Activated CD8-positive, alpha-beta T cell treated with anti-CD3 and anti-CD28 coated beads, Interleukin-2, amount 10 ng/mL, durations not matched to agents 7 days and 5 days (primary cell): ENCODE measurements at regions not wholly inside any gene's neighbourhood (a gene's known extent, or its start where the extent isn't known, plus 50 kb on each side); places are given as distances from the start of the nearest gene placed in this dataset.

Experiments used
- ATAC-seq: fragments of 150-1000 bp; cut with Tn5 transposase; one replicate; pipeline ENCODE4 v1.10.0; 2021; ENCODE audit warnings: moderate library complexity
- CTCF ChIA-PET: fragments of 350-600 bp; sonication (Branson Sonifier 250); formaldehyde crosslinking; loops from one replicate; lab custom pipeline; 2021; ENCODE audit warnings: antibody characterized with exemption; lab: Charles Lee
- POLR2A ChIA-PET: fragments of 350-600 bp; sonication (Branson Sonifier 250); formaldehyde crosslinking; loops from one replicate; lab custom pipeline; 2021; ENCODE audit warnings: antibody characterized with exemption; lab: Charles Lee
- DNase-seq: peaks from one replicate; pipeline ENCODE4 v3.0.0-alpha.2; 2020
- H3K27ac Mint-ChIP-seq: one replicate; pipeline ENCODE4 v1.8.0; 2021; ENCODE audit warnings: mild to moderate bottlenecking, mixed read lengths
- H3K27me3 Mint-ChIP-seq: one replicate; pipeline ENCODE4 v1.8.0; 2021; ENCODE audit warnings: low read depth, mixed read lengths
- H3K36me3 Mint-ChIP-seq: one replicate; pipeline ENCODE4 v1.8.0; 2021; ENCODE audit warnings: low read depth, mixed read lengths
- H3K4me1 Mint-ChIP-seq: one replicate; pipeline ENCODE4 v1.8.0; 2021; ENCODE audit warnings: low read depth, mixed read lengths
- H3K4me3 Mint-ChIP-seq: one replicate; pipeline ENCODE4 v1.8.0; 2021; ENCODE audit warnings: mild to moderate bottlenecking, mixed read lengths
- H3K9me3 Mint-ChIP-seq: one replicate; pipeline ENCODE4 v1.8.0; 2022; ENCODE audit warnings: mixed read lengths; ENCODE audit not compliant: insufficient read depth

GRCh38 chr16:86292171-86292775 is 218.1 kb upstream of the FOXF1 start:
- POLR2A ChIA-PET, result no interaction called here
- H3K27me3 Mint-ChIP-seq, result peaks cover 55% of the 10 kb centered on the region
- ATAC-seq, result no peak
- no peak overlapping the region for H3K27ac Mint-ChIP-seq
- CTCF ChIA-PET, result no interaction called here
- H3K9me3 Mint-ChIP-seq, result no peaks in the 10 kb centered on the region
- H3K36me3 Mint-ChIP-seq, result no peaks in the 10 kb centered on the region
- no peaks in the 10 kb centered on the region for H3K4me1 Mint-ChIP-seq
- no peak overlapping the region for H3K4me3 Mint-ChIP-seq
- no peak for DNase-seq

GRCh38 chr16:86292942-86293341 is 217.4 kb upstream of the FOXF1 start:
- Mint-ChIP-seq H3K27ac (no peak overlapping the region), H3K9me3 (no peaks in the 10 kb centered on the region), H3K36me3 (no peaks in the 10 kb centered on the region), H3K4me1 (no peaks in the 10 kb centered on the region), H3K4me3 (no peak overlapping the region), H3K27me3 (peaks cover 54% of the 10 kb centered on the region)
- CTCF ChIA-PET, result no interaction called here
- no peak for ATAC-seq
- POLR2A ChIA-PET, result no interaction called here
- DNase-seq, result no peak

GRCh38 chr16:86293906-86294305 is 216.4 kb upstream of the FOXF1 start:
- Mint-ChIP-seq H3K27ac (no peak overlapping the region), H3K9me3 (no peaks in the 10 kb centered on the region)

GRCh38 chr16:86294535-86295196 is 215.7 kb upstream of the FOXF1 start:
- H3K27me3 Mint-ChIP-seq, result peaks cover 51% of the 10 kb centered on the region
- H3K4me1 Mint-ChIP-seq, result no peaks in the 10 kb centered on the region
- no peaks in the 10 kb centered on the region for H3K9me3 Mint-ChIP-seq
- no peak overlapping the region for H3K4me3 Mint-ChIP-seq
- ChIA-PET CTCF (no interaction called here), POLR2A (no interaction called here)
- no peaks in the 10 kb centered on the region for H3K36me3 Mint-ChIP-seq
- DNase-seq (no peak), ATAC-seq (no peak)
- H3K27ac Mint-ChIP-seq, result no peak overlapping the region

More at GRCh38 chr16:86293906-86294305, 216.4 kb upstream of the FOXF1 start:
- Mint-ChIP-seq H3K27me3 (peaks cover 53% of the 10 kb centered on the region), H3K36me3 (no peaks in the 10 kb centered on the region), H3K4me1 (no peaks in the 10 kb centered on the region), H3K4me3 (no peak overlapping the region)
- POLR2A ChIA-PET, result no interaction called here
- CTCF ChIA-PET, result no interaction called here
- DNase-seq (no peak), ATAC-seq (no peak)

- H3K4me1 Mint-ChIP-seq, result no peaks in the 10 kb centered on the region
- DNase-seq (no peak), ATAC-seq (no peak)
- POLR2A ChIA-PET, result no interaction called here
- peaks cover 54% of the 10 kb centered on the region for H3K27me3 Mint-ChIP-seq
- CTCF ChIA-PET, result no interaction called here
- no peaks in the 10 kb centered on the region for H3K36me3 Mint-ChIP-seq
- H3K27ac Mint-ChIP-seq, result no peak overlapping the region
- H3K4me3 Mint-ChIP-seq, result no peak overlapping the region
- H3K9me3 Mint-ChIP-seq, result no peaks in the 10 kb centered on the region
These were observed 214.1 kb upstream of the FOXF1 start for GRCh38 chr16:86296256-86296655.

- CTCF ChIA-PET, result no interaction called here
- H3K9me3 Mint-ChIP-seq, result no peaks in the 10 kb centered on the region
- POLR2A ChIA-PET, result no interaction called here
- DNase-seq (no peak), ATAC-seq (no peak)
- no peaks in the 10 kb centered on the region for H3K4me1 Mint-ChIP-seq
- peaks cover 52% of the 10 kb centered on the region for H3K27me3 Mint-ChIP-seq
- H3K4me3 Mint-ChIP-seq, result no peak overlapping the region
- H3K27ac Mint-ChIP-seq, result no peak overlapping the region
- no peaks in the 10 kb centered on the region for H3K36me3 Mint-ChIP-seq
These were observed 212.9 kb upstream of the FOXF1 start for GRCh38 chr16:86297391-86297790.

GRCh38 chr16:86297866-86298757 is 212.2 kb upstream of the FOXF1 start:
- no peak overlapping the region for H3K4me3 Mint-ChIP-seq
- no peaks in the 10 kb centered on the region for H3K9me3 Mint-ChIP-seq

GRCh38 chr16:86298758-86299134 is 211.6 kb upstream of the FOXF1 start:
- ChIA-PET CTCF (no interaction called here), POLR2A (no interaction called here)
- Mint-ChIP-seq H3K9me3 (no peaks in the 10 kb centered on the region), H3K27ac (no peak overlapping the region), H3K36me3 (no peaks in the 10 kb centered on the region), H3K4me1 (no peaks in the 10 kb centered on the region), H3K27me3 (peaks cover 49% of the 10 kb centered on the region), H3K4me3 (no peak overlapping the region)
- ATAC-seq (no peak), DNase-seq (no peak)

More at GRCh38 chr16:86297866-86298757, 212.2 kb upstream of the FOXF1 start:
- Mint-ChIP-seq H3K27ac (no peak overlapping the region), H3K27me3 (peaks cover 49% of the 10 kb centered on the region), H3K36me3 (no peaks in the 10 kb centered on the region), H3K4me1 (no peaks in the 10 kb centered on the region)
- DNase-seq, result no peak
- no peak for ATAC-seq
- ChIA-PET POLR2A (no interaction called here), CTCF (no interaction called here)

- H3K27me3 Mint-ChIP-seq, result peaks cover 50% of the 10 kb centered on the region
- ChIA-PET POLR2A (no interaction called here), CTCF (no interaction called here)
- H3K4me1 Mint-ChIP-seq, result no peaks in the 10 kb centered on the region
- no peaks in the 10 kb centered on the region for H3K36me3 Mint-ChIP-seq
- no peak for ATAC-seq
- H3K9me3 Mint-ChIP-seq, result no peaks in the 10 kb centered on the region
- DNase-seq, result no peak
- no peak overlapping the region for H3K4me3 Mint-ChIP-seq
- no peak overlapping the region for H3K27ac Mint-ChIP-seq
These were observed 210.3 kb upstream of the FOXF1 start for GRCh38 chr16:86299882-86300610.

- H3K4me1 Mint-ChIP-seq, result no peaks in the 10 kb centered on the region
- no peak for DNase-seq
- ChIA-PET CTCF (interaction anchor here (1.2 kb wide), 1 partner anchor 219 kb away, joined by 3 read pairs; no protein-coding TSS in a partner anchor), POLR2A (no interaction called here)
- no peaks in the 10 kb centered on the region for H3K9me3 Mint-ChIP-seq
- H3K4me3 Mint-ChIP-seq, result no peak overlapping the region
- peaks cover 48% of the 10 kb centered on the region for H3K27me3 Mint-ChIP-seq
- H3K27ac Mint-ChIP-seq, result no peak overlapping the region
- ATAC-seq, result no peak
- no peaks in the 10 kb centered on the region for H3K36me3 Mint-ChIP-seq
These were observed 209.4 kb upstream of the FOXF1 start for GRCh38 chr16:86300746-86301481.

- Mint-ChIP-seq H3K4me1 (no peaks in the 10 kb centered on the region), H3K9me3 (no peaks in the 10 kb centered on the region), H3K27me3 (peaks cover 38% of the 10 kb centered on the region), H3K27ac (no peak overlapping the region), H3K4me3 (no peak overlapping the region), H3K36me3 (no peaks in the 10 kb centered on the region)
- ATAC-seq (no peak), DNase-seq (no peak)
- CTCF ChIA-PET, result interaction anchor here (1.2 kb wide), 2 partner anchors 50 to 218 kb away, joined by 3 read pairs; no protein-coding TSS in a partner anchor
- POLR2A ChIA-PET, result no interaction called here
These were observed 207.8 kb upstream of the FOXF1 start for GRCh38 chr16:86302421-86303109.
